NT2/D1 (cell line): ENCODE measurements at regions not wholly inside any gene's neighbourhood (a gene's known extent, or its start where the extent isn't known, plus 50 kb on each side); places are given as distances from the start of the nearest gene placed in this dataset.
"Not testable (repeated sequence)": the region's sequence is repeated elsewhere in the genome, so short reads cannot be mapped to it uniquely, and the experiment has no call there.

Experiments
- SUZ12 ChIP-seq: IDR thresholded peaks from 2 replicates; pipeline ENCODE4 v1.6.1; 2011; ENCODE audit not compliant: insufficient read length, insufficient read depth; ENCODE audit errors: extremely low read depth
- YY1 ChIP-seq: IDR thresholded peaks from 2 replicates; pipeline ENCODE4 v1.6.1; 2011; ENCODE audit not compliant: insufficient read length, insufficient read depth
- ZNF274 ChIP-seq: IDR thresholded peaks from 2 replicates; pipeline ENCODE4 v1.6.1; 2011; ENCODE audit warnings: mild to moderate bottlenecking, low read depth, low read length

- TF ChIP-seq YY1, SUZ12, ZNF274: not testable (repeated sequence)
These were observed 833.1 kb upstream of the RAG2 start for GRCh38 chr11:37430966-37431632.
